GM19467 (cell line): ENCODE measurements at regions not wholly inside any gene's neighbourhood (a gene's known extent, or its start where the extent isn't known, plus 50 kb on each side); places are given as distances from the start of the nearest gene placed in this dataset.
"Not testable (repeated sequence)": the region's sequence is repeated elsewhere in the genome, so short reads cannot be mapped to it uniquely, and the experiment has no call there.

Experiments used
- ATAC-seq: cut with Tn5 transposase; IDR thresholded peaks from one replicate; pipeline ENCODE4 v1.9.1; 2021; ENCODE audit warnings: mild to moderate bottlenecking, moderate library complexity; ENCODE audit not compliant: unreplicated experiment

DNA sequence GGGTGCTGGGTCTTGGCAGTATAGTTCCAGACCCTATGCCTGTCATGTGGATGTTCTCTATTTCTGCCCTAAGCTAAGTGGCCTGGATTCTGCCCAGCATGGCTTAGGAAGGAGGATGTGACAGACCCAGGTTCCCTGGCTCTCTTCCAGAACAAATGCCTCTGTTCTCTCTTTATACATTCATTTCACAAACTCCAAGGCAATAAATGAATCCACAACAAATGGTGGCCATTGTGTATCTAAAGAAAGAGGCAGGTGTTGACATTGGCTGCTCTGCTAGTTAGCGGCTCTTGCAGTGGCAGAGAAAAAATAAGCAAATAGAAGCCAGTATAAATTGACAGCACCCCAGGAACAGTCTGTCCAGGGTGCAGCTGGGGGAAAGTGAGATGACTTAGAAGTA, 298.6 kb downstream of the SUCLG1 start:
- ATAC-seq, result no peak

DNA sequence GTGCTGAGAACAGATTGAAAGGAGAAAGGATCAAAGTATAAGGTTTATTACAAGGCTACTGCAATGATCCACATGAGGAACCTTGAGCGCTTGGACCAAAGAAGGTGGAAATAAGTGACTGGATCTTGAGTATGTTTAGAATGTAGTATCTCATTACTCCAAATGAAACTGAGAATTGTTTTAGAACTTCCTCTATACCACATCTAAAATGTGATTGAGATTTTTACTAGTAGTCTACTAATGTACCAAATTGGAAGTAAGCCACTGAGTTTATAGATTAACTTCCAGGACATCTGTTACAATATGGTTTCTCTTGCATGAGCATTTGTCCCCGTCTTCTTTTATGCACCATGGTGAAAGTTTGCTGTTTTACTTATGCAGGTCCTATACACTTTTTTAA, 300.5 kb downstream of the SUCLG1 start:
- ATAC-seq, result peak; percentile 55

DNA sequence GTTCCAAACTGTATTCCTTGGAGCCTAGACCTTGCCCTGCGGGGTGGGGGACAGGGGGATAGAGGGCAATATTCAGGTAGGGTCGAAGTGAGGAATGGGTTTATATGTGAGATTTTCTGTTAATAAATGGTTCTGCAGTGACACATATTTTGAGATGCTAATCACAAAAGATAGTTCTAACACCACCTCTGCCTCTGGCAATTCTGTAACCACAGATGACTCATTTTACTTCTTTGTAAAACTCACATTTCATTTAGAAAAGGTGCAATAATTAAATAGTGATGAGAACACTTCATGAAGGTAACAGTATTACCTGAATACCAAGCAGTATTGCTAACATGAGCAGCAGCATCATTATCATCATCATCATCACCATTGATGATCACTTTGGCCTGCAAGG, 306.6 kb downstream of the SUCLG1 start:
- ATAC-seq, result no peak

DNA sequence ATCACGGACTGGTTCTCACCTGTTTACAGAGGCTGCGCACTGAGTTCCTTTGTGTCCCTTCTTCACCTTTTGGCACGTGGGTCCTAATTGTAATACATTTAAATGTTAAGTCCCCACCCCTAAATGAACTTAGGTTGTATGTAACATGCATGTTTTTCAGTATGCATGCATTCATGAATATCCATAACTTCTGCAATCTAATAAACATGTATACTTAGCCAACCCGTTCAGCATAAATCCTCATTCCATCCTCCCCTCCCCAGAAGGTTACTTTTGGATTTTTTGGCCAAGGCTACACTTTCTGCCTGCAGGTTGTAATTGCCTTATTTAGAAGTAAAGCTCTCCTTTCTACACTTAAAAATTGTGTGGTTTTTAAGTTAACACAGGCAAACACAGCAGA, 314.7 kb downstream of the SUCLG1 start:
- ATAC-seq, result no peak

DNA sequence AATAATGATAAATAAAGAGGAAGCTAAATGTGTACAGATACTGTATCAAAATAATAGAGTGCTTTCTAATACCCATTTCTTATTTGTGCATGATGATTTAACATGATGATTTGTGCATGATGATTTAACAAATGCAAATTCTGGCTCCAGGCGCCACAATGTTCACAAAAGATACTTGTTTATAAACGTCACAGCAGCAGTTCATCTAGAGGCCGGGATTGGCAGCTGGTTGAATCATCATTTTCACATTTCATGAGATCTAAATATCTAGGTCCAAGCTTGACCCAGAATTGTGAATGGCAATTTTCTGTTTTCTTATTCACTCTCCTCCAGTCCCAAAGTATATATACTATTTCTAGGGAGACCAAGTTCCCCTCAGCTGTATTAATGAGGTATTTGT, 322.0 kb downstream of the SUCLG1 start:
- ATAC-seq, result no peak

DNA sequence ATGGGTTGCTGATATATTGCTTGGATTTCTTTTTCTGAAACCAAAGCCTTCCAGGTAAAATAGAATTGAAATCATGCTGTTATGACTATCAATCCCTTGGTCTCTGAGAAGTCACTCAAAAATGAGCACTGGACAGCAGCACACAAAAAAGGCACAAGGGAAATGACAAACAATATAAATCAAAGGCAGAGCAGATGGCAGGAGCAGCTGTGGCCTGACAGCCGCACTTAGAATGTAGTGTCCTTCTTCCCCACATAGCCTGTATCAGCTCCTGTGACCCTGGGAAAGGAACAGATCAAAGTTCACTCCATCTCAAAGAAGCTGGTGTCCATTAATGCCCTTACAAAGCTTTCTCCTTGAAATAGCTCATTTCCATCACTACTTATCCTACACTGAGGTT, 326.7 kb downstream of the SUCLG1 start:
- ATAC-seq, result no peak

DNA sequence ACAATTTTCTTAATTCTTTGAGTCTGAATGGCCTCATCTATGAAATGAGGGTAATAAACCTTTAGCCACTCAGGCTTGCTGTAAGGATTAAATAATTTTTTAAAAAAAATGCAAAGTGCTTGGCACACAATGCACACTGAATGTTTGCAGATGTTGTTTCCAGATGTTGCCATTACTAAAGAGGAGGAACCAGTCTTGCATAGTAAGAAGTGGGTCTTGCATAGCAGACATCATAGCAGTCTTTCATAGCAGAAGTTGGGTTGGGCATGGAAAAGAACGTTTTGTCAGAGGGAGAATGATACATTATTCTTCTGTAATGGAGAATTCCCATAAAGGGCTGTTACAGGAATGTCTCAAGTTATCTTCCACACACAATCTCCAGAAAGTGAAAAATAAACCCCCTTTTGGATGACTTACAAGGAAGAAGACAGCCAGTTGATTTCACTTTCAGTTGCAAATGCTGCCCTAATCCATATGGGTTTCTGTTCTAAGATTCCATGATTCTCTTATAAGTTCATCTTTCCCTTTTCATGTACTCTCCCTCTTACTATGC, 327.7 kb downstream of the SUCLG1 start:
- no peak for ATAC-seq

DNA sequence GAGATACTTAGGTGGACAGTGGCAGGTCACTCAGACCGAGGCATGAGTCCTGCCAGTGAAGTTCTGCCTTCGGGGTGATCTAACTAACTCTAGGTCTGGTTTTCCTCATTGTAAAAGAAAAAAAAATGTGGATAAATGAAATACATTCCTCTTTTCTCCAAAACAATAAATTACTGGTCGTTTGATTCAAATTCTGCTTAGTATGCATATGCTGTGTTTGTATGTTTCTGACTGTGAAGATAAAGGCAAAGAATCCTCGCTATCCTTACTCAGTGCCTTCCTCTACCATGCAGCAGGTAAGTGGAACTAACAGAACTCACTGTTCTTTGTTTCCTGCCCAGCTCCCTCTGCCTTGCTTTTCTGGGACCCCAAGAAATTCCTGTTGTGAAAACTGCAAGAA, 330.1 kb downstream of the SUCLG1 start:
- no peak for ATAC-seq

DNA sequence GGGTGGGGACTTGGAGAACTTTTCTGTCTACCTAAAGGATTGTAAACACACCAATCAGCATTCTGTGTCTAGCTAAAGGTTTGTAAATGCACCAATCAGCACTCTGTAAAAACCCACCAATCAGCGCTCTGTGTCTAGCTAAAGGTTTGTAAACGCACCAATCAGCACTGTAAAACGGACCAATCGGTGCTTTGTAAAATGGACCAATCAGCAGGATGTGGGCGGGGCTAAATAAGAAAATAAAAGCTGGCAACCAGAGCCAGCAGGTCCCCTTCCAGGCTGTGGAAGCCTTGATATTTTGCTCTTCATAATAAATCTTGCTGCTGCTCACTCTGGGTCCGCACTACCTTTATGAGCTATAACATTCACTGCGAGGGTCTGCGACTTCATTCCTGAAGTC, 331.3 kb downstream of the SUCLG1 start:
- ATAC-seq, result not testable (repeated sequence)

DNA sequence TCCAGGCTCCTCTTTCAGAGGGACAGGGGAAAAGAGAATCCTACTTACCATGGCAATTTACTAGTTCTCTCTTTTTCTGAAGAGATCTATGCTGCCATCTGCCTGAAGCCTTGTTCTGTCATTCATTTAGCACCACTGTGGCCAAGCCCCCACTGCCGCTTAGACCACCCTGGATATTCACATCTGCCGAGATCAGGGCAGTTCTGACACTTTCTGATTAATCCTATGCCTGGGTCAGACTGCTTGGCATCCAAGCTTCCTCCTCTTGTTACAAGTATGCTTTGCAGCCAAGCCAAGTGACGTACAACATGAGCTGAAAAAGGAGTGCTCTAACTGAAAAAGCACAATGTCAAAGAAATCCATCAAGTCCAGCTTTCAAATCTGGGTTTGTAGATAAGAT, 332.6 kb downstream of the SUCLG1 start:
- ATAC-seq, result no peak

DNA sequence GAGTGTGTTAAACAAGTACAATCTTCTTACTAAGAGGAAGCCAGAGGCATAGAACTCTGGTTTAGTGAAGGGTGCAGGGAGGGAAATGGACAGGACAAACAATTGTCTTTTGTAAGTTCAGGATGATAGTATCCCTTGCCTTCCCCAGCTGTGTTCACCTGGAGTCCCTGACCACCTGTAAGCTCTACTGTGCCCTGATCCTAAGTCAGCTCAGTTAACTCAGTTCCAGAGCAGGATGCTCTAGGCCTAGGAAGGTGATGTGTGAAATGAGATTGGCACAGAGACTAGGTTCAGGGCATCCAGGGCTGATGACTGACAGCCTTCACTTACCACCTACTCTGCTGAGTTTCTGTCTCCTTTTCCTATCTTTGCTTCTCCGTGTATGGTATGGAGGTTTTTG, 333.0 kb downstream of the SUCLG1 start:
- no peak for ATAC-seq

DNA sequence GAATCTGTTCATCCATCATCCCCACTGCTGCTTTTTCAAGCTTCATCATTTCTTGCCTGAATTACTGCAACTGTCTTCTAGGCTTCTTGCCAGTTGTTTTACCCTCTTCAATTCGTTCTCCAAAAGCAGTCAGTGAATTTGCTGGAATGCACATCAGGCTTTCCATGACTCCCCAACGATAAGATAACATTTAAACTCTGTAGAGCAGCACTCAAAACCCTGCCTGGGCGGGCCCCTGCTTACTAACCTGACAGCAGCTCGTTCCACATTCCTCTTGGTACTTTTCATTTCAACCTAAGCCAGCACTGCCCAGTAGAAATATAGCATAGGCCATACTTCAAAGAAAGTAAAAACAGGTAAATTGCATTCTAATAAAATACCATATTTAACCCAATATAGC, 342.9 kb downstream of the SUCLG1 start:
- no peak for ATAC-seq

DNA sequence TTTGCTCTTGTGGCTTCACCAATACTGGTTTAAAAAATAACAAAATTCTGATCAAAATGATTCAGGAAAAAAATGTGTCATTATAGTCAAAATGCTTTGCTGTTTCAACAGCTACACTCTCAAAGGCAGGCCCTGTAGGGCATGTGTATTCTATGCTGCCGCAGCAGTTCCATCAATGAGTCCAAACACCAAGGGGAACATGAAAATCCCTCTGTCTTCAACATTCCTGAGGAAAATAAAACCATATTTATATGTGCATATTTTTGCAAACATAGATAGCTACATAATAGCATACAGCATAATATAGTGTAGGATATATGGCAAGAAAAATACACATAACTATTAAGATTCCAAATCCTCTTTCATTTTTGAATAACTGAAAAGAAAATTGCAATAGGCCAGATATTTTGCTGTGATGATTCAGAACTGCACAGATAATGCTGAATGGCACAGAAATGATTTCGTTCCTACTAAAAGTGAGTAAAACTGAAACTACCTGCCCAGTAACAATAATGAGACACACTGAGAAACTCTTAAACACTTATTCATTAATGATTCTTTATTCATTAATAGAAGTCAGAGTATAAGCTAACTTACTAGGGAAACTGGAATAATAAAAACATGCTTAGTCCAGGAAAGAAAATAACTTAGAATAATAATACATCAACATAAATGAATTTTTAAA, 343.8 kb downstream of the SUCLG1 start:
- ATAC-seq, result peak; percentile 97

DNA sequence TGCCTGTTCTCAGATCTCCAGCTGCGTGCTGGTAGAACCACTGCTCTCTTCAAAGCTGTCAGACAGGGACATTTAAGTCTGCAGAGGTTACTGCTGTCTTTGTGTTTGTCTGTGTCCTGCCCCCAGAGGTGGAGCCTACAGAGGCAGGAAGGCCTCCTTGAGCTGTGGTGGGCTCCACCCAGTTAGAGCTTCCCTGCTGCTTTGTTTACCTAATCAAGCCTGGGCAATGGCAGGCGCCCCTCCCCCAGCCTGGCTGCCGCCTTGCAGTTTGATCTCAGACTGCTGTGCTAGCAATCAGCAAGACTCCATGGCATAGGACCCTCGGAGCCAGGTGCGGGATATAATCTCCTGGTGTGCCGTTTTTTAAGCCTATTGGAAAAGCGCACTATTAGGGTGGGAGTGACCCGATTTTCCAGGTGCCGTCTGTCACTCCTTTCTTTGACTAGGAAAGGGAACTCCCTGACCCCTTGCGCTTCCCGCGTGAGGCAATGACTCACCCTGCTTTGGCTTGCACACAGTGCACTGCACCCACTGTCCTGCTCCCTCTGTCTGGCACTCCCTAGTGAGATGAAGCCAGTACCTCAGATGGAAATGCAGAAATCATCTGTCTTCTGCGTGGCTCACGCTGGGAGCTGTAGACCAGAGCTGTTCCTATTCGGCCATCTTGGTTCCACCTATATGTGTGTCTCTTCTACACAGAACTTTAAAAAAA, 355.1 kb downstream of the SUCLG1 start:
- ATAC-seq, result not testable (repeated sequence)

DNA sequence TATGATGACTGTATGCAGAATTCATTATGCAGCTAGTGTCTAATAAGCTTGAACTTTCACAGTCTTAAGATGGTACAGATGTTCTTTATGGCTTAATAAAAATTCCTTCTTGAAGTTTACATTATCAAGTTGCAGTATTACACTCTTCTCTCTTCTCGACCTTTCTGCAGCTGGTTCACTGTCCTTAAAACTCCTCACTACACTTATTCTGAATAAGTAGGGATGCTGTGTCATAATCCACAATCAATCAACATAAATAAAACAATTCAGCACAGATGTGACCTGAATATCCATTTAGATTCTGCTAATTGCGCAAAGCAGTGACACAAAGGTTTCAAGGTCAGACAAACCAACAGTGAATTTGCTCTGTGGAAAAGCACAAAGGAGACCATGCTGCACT, 356.8 kb downstream of the SUCLG1 start:
- no peak for ATAC-seq

DNA sequence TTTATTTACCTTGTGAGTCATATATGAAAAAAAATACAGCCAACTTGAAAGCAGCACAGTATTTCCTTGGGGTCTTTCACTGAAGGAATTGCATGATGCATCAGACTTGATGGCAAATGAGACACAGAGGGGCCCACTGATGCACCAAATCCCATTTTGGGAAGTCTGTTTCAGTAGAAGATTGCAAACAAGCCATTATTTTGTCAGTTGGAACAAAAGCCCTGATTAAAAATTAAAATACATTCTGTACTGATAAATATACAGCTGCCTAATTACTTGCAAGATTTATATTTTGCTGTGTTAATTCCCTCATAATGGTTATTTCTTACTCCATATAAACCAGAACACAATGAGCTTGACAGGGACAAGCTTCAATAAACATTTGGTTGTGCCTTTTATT, 370.4 kb downstream of the SUCLG1 start:
- ATAC-seq, result no peak

DNA sequence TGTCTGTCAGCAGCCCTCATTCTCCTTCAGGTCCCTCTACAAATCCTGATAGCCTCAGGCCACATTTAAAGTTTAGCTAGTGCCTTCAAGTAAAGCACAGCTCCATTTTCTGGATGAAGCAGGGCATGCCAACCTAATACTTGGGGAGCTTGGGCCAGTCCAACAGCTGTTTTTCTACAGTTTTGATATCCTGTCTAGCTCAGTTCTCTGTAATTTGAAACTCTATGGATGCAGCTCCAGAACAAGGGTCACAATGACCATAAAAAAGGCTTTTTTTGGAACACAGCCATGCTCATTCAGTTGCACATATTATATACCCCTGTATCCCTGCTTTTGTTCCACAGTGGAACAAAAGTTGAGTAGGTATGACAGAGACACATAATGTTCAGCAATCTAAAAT, 373.5 kb downstream of the SUCLG1 start:
- ATAC-seq, result no peak

DNA sequence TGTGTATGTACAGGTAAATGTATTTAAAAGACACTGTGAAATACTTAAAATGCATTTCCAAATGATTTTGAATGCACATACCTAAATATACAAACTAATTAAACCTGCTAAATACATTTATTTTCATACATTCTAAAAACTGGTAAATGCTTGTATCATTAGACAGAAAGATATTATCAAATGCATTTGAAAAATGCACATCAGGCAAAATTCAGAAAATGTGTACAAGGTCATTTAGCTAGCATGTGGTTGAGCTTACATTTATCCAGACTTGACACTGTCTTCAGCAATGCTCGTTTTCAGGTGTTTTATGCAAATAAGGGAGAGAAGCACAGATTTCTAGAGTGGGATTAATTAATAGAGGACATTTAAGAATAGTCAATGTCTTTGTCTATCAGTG, 374.2 kb downstream of the SUCLG1 start:
- no peak for ATAC-seq

DNA sequence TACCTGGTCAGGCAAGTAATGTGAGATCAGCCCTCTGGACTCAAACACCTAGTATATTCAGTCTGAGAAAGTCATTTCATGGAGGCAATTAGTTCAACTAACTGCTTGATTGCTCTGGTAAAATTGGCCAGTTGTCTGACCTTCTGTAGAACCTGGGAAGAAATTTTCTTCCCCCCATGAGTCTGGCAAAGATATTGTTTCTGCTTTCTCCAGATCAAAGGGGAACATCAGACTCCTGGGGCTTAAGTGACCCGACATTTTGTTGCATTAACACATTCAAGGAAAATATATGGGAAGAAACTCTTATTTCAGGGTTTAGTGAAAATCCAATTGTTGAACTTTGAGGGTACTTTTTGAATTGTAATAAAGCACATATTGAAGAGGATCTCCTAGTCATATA, 375.1 kb downstream of the SUCLG1 start:
- ATAC-seq, result no peak

DNA sequence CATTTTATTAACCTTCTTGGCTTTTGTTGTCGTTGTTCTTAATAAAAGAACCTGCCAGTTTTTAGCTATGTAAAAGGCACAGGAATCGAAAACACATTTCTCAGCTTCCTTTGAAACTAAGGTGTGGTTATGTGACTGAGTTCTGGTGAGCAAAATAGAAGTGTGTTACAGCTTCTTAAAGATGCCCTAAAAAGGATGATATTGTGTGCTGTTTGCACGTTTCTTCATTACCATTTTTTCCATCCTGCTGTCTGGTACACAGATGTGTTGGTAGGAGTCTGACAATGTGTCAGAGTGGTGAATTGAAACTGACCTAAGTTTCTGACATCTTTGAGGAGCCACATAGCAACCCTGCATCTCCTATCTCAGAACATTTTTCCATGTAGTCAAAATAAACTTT, 380.6 kb downstream of the SUCLG1 start:
- ATAC-seq, result no peak

DNA sequence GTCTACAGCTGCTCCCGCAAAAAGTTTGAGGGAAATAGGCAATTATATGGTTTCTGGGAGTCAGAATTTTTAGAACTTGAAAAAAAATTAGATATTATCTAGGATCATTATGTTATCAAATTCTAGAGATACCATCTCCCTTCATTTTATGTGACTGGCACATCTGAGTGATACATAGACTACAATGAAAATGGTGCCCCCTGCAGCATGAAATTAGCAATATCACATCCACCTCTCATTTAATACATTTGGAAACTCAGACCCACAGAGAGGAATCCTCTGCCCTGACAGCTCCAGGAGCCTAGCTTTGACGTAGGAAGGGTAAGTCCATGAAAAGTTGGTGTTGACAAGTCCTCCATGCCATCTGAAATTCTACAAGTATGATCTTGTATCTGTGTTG, 381.6 kb downstream of the SUCLG1 start:
- no peak for ATAC-seq

DNA sequence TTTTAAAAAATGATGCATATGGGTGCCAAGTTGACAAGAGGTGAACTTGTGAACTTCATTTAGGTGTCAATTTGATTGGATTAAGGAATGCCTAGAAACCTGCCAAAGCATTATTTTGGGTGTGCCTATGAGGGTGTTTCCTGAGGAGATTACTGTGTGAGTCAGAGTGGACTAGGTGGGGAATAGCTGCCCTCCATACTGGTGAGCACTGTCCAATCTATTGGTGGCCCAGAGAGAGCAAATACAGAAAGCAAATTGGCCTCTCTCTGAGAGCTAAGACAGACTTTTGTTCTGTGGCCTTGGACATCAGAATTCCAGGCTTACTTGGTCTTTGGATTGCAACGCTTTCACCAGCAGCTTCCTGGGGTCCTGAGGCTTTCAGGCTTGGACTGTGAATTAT, 388.0 kb downstream of the SUCLG1 start:
- ATAC-seq, result no peak

DNA sequence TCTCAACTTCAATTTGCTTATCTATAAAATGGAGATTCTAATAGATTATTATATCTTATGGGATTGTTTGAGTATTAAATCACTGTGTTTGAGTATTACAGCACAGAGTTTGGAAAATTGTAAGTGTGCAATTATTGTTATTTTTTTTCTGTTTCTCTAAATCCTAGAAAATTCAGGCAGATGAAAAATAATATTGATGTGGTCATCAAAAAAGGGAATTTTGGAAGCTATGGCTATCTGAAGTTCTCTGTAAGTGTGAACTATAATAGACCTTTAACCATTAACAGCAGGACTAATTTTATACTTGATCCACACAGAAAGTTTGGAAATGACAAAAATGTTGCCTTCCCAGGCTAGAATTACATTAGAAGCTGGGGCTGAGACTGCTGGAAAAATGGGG, 393.2 kb downstream of the SUCLG1 start:
- ATAC-seq, result no peak
